HG03342 (cell line): ENCODE measurements at regions not wholly inside any gene's neighbourhood (a gene's known extent, or its start where the extent isn't known, plus 50 kb on each side); places are given as distances from the start of the nearest gene placed in this dataset.
"Not testable (repeated sequence)": the region's sequence is repeated elsewhere in the genome, so short reads cannot be mapped to it uniquely, and the experiment has no call there.

Source experiments
- ATAC-seq: cut with Tn5 transposase; IDR thresholded peaks from one replicate; pipeline ENCODE4 v1.9.1; 2021; ENCODE audit warnings: mild to moderate bottlenecking, moderate library complexity; ENCODE audit not compliant: unreplicated experiment

DNA sequence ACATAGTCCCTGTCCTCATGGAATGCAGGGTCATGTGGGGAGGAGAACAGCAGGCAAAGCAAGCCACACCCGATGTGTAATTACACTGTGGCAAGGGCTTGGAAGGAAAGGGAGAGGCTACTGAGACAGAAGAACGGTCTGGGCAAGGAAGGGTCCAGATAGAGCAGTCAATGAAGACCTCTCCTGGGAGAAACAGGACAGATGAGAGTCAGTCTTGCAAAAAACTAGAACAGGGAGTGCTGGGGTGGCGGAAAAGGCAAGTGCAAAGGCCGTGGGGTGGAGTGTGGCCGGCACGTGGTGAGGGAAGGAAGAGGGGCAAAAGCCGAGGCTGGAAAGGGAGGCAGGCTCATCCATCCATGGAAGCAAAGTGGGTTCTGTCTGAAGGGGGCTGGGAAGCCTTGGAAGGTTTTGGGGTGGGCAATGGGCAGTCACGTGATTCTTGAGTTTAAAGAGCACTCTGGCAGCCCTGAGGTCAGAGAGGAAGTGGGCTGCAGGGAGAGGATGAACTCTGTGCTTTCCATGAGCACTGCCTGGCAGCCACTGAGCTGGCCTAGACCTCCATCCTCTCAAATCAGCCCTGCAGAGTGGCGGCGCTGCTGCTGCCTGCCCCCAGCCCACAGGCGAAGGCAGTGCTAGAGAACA lies 182.2 kb downstream of the INHBB start:
- ATAC-seq: no peak

GRCh38 chr2:120528693-120529076 lies 182.7 kb downstream of the INHBB start:
- no peak for ATAC-seq

- no peak for ATAC-seq
Measured at GRCh38 chr2:120530781-120531180, 184.8 kb downstream of the INHBB start.

DNA sequence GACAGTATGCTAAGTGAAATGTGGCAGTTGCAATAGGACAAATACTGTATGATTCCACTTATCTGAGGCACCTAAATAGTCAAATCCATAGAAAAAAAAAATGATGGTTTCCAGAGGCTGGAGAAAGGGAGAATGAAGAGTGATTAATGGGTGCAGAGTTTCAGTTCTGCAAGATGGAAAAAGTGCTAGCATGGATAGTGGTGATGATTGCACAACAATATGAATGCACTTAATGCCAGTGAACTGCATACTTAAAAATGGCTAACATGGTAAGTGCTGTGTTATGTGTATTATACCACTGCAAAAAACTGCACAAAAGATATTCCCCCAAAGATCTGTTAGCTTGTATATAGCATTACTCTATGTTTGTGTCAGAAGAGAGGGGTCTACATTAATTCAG lies 185.4 kb downstream of the INHBB start:
- no peak for ATAC-seq

DNA sequence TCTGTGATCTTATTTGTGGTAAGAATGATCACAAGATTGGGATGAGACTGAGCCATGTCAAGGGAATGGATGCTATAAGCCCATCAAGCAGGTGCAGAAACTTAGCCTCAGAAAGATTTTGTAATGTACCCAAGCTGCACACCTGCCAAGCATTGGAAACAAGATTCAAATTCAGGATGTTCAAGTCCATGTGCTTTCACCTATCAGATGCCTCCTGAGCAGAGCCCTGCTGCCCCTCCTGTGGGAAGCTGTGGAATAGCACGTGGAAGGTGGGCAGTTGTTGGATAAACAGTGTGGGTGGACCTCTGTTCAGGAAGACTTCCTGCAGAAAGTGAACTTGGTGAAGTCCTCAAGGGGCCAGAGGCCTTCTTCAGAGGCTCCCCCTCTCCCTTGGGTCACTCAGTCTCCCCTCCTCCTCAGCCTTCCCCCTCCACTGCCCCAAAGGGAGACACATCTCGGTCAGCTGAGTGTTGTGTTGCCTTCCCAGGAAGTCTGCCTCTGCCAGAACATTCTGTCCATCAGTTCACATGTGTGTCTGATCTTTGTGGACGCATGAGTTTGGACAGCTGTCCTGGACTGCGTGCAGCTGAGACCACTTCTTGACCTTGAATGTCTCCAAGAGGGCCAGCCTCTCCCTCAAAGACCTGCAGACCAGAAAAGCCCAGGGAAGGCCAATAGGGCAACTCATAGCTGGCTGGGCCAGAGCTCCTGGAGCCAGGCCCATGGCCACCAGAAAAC lies 186.1 kb downstream of the INHBB start:
- no peak for ATAC-seq

DNA sequence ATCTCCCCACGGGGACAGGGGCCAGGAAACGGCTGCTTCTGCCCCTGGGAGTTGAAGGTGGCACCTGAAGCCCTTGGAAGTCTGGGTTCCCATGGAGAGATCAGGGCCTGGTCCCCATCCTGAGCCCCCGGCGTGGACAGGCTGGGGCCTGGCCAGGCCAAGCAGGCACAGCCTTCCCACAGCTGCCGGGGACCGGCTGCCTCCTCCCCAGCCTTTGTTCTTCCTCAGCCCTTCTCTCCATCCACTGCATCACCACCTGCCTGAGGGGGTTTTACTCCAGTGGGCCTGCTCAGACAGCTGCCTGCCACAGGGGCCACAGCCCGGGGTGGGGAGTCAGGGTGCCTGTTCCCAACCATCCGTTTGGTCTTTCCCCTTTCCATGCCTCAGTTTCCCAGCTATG lies 187.7 kb downstream of the INHBB start:
- no peak for ATAC-seq

DNA sequence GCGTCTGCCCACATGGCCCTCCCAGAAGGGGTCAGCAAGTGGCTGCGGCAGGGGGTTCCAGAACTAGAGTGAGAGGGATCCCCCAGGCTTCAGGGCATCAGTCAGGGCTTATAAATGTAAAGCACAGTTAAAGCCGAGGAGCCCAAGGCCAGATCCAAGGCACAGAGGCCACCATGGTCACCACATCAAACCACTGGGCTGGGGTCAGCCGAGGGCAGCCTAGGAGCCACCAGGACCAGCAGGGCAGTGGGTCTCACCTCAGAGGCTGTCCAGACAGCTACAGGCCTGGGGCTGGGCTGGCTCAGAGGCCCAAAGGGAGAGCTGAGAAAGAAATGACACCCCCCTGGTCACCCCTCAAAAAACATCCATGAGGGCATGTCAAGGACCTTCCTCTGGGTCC lies 188.5 kb downstream of the INHBB start:
- ATAC-seq: no peak

GRCh38 chr2:120535081-120535480 lies 189.1 kb downstream of the INHBB start:
- no peak for ATAC-seq

DNA sequence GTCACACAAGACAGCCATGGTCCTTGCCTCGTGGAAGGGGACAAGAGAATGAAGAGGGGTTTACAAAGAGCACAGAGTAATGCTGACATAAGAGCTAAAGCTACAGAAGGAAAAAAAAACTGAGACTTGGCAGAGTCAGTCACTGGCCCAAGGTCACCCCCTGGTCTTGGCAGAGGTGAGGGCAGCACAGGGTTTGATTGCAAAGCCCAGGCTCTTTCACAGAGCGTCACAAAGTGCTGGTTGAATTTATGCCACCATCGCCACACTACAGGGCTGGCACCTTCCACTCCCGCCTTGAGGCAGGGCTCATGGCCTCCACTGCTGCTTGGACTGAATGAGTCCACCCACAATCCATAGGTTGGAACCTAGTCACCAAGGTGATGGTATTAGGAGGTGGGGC lies 190.2 kb downstream of the INHBB start:
- no peak for ATAC-seq

DNA sequence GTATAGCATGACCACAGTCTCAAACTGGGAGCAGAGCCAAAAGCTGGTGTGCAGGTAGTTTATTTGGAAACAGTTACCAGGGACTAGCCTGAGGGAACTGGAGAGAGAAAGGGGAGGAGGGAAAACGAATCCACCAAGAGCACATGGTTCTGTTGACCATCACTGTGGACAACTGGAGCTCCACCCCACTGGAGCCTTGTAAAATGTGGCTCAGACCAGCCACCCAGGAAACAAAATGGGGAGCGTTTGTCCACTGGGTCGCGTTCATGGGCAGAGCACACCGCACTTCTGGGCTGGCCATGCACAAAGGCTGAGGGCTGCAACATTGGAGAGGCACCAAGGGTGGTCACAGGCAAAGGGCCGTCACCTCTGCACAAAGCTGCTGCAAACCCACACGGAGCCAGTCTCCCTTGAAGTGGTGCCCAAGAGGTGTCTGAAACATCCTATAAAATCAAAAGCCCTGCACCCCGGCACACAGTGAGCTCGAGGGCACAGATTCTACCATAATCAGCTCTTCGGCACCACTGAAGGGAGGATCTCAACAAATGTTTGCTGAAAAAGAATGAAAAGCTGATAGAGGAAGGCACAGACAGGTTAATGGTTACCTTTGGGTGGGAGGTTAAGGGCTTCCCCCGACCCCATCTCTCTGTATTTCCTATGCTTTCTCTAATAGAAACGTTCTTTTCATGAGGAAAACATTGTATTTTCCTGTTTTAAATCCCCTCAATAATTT lies 192.9 kb downstream of the INHBB start:
- no peak for ATAC-seq

DNA sequence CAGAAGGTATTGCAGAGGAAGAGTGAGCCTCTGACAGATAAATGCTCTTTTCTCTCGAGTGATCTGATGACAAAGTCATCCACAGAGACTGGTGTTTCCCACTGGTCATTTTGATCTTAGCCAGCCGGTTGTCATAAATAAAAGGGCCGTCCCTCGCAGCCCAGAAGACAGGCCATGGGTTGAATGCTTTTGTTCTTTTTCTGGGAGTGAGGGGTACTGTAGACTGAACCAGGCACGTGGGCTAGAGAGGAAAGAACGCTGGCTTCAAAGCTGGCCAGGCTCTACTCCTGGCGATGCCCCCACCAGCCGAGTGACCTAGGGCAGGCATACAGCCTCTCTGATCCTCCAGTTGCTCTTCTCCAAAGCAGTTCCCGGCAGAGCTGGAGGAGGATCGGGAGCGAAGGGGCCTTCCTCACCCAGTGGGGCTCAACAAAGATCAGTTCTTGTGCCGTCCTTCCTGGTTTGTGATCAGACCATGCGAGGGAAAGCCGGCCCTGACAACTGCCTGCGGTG lies 193.5 kb downstream of the INHBB start:
- no peak for ATAC-seq

- ATAC-seq: no peak
Measured at GRCh38 chr2:120539937-120540718, 194.2 kb downstream of the INHBB start.

- no peak for ATAC-seq
Measured at GRCh38 chr2:120540719-120541552, 194.7 kb upstream of the GLI2 start.

DNA sequence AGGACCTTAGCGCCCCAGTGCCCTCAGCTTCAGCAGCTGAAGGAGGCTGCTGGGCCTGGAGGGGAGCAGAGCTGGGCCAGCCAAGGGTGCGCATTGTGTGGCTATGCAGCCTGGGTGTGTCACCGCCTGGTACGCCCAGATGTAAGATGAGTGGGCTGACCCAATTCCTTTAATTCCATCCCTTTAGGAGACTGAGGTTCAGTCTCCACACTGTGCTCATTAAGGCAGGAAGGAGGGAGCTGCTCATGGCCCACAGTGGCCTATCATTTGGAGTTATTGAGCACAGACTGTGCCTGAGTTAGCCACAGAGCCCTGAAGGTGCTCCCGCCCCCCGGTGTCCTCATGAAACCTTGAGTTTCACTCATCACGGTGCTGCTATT lies 194.1 kb upstream of the GLI2 start:
- no peak for ATAC-seq

GRCh38 chr2:120541972-120542670 lies 193.5 kb upstream of the GLI2 start:
- ATAC-seq: no peak

- ATAC-seq: no peak
Measured at GRCh38 chr2:120542911-120543527, 192.6 kb upstream of the GLI2 start.

DNA sequence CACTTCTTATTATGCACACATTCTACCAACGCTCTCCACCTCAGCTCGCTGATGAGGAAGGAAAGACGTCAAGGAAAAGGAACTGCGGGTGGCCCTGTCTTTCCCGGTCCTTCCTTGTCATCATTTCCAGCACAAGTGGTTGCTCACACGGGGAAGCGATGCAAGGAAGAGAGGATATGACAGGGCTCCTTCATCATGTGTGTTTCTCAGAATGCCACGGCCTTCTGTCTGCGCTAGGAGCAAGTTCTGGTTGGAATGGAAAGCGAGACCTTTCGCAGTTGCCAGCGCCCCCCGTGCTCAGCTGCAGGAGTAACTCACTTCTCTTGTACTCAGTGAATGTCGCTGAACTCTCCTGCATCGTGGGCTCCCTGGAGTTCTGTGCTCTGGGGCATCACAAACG lies 191.8 kb upstream of the GLI2 start:
- ATAC-seq: no peak

GRCh38 chr2:120544522-120544921 lies 191.1 kb upstream of the GLI2 start:
- ATAC-seq: no peak

- not testable (repeated sequence) for ATAC-seq
Measured at GRCh38 chr2:120545007-120545406, 190.7 kb upstream of the GLI2 start.
